GM21786 (cell line): ENCODE measurements at regions not wholly inside any gene's neighbourhood (a gene's known extent, or its start where the extent isn't known, plus 50 kb on each side); places are given as distances from the start of the nearest gene placed in this dataset.
"Not testable (repeated sequence)": the region's sequence is repeated elsewhere in the genome, so short reads cannot be mapped to it uniquely, and the experiment has no call there.

ENCODE experiments used
- ATAC-seq: cut with Tn5 transposase; IDR thresholded peaks from one replicate; pipeline ENCODE4 v1.9.1; 2021; ENCODE audit not compliant: unreplicated experiment

DNA sequence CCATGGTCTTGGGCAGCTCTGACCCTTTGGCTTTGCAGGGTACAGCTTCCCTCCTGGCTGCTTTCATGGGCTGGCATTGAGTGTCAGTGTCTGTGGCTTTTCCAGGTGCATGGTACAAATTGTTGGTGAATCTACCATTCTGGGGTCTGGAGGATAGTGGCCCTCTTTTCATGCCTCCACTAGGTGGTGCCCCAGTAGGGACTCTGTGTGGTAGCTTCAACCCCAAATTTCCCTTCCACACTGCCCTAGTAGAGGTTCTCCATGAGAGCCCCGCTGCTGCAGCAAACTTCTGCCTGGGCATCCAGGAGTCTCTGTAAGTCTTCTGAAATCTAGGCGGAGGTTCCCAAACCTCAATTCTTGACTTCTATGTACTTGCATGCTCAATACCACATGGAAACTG, 494.5 kb upstream of the LRRC7 start:
- no peak for ATAC-seq

DNA sequence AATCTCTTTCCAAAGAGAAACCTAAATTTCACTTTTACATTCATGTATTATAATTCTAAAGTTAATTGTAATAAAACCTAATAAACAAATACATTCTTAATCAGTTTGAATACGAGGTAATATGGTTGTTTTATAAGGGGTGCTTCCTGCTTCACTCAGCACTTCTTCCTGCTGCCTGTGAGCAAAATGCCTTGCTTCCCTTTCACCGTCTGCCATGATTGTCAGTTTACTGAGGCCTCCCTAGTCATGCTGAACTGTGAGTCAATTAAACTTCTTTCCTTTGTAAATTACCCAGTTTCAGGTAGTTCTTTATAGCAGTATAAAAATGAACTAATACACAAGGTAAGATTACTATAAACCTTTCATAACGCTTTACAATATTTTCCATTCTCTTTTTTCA, 491.1 kb upstream of the LRRC7 start:
- no peak for ATAC-seq

DNA sequence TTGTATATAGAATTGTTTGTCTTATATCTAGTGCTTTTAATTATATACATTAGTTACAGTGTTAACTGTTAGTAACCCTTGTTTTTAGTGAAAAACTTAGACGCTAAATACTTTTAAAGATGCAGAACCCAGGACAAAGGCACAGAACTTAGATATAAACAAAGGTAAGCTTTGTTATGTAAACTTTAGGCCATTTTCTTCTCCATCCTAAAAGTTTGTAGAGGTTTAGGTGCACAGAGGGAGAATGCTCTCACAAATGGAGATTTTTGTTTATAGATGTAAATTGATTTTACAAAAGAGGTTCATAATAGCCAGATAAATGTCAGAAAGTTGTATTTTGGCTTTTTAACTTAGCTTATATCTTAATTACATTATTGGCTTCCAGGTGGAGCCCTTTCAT, 490.5 kb upstream of the LRRC7 start:
- no peak for ATAC-seq

DNA sequence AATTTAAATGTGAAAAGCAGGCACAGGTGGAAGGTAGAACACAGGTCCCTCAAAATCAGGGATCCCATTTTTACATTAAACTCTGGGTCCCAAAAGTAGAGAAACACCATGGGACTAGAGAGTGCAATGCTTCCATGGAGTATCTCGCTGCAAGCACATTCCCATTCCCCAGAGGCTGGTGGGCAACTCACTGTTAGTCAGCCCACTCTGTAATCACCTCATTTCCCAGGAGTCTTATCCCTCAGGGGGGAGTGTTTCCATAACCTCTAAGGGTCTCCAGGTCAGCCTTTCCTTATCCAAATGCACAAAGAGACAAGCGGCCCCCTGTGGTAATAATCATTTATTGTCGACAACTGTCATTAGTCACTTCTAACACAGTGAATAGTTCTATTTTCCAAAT, 490.1 kb upstream of the LRRC7 start:
- ATAC-seq = no peak

DNA sequence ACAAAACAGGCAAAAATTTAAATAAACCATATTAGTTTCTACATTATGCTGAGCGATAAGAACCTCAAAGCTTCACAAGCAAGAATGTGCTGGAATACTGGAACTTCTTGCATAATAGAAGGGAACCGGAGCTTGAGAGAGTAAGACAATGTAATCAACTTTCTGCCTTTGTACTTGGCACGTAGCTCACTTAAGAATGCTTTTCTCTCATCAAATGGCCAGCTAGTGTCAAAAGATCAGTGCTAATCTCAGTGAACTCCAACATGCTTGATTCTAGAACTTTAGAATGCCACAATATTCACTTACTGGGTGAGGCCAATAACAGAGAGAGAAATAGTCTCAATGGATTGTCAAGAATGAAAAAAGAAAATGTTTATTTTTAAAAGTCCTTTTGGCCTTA, 486.1 kb upstream of the LRRC7 start:
- ATAC-seq = no peak

DNA sequence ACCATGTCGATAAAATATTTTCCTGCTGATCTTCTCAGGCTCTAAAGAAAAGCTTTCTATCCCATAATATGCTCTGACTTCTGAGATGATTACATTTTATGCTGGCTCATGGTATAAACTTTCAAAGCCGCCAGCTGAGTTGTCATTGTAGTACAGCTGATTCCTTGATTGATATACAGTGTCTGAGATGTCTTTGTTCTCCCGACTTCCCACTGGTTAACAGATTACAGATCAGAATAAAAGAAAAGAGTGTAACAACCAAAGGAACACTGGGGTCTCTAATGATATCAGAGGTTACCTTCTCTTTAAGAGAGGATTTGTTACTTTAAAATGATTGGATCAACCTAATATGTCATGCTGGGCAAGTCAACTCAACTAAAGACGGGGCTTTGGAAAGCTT, 485.4 kb upstream of the LRRC7 start:
- ATAC-seq = no peak

DNA sequence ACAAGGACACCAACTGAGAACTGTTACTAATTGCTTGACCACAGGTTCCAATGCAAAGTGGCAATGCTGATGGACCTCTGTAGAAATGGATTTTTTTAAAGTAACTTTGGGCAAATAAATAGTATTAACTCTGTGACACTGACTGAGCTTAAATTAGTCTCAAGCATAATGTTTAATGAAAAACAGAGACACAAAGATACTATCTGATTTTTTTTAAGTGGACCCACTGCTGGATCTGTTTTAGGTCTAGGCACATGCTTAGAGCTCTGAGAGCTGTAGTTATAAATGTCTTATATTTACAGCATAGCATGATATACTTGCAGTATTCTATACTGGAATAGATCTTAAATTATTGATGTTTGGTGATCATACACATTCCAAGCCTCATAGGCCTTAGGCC, 481.6 kb upstream of the LRRC7 start:
- ATAC-seq = no peak

DNA sequence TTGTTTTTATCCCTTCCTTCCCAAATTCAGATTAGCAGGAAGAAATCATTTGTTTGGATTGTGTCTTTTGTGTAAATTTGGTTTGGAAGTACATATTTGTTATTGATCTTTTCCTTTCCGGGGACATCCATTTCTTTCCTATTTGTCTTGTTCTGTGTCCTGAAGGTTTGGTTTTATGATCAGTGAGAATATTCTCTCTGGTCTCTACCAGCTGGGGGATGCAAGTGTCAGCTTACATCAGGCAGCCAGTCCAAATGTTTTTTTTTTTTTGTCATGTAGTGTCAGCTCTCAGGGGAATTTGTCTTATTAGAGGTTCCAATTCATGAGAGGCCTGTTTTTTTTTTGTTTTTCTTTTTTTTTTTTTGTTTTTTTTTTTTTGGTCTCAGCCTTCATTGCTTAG, 479.2 kb upstream of the LRRC7 start:
- ATAC-seq = no peak

DNA sequence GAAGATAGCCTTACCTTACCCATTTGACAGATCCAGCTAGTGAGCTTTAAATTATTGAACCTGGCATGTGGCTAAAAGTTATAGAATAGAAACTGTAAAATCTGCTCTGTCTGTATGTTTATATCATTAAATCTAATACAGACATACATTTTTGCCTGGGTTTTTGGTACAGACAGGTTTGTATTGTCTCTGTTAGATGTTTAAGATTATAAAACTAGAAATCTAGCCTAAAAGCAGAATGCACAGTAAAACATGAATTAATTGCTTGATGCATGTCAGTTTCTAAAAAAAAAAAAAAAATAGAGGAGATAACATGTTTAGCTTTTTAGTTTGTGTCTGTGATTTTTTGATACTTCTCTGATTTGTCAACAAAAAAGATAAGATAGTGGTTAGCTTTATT, 477.6 kb upstream of the LRRC7 start:
- ATAC-seq = no peak

DNA sequence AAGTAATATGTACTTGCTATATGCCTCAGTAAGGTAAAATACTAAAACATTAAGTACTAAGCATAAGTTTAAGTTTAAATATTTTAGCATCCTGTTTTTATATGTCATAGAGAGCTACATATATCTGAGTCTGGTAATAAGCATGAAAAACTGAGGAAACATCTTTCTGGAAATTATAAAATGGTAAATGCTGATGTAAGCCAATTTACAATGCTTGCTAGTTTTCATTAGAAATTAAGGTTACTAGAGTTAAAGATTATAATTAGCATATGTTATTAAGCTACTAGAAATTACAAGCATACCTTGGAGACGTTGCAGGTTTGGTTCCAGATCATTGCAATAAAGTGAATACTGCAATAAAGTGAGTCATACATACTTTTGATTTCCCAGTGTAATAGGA, 477.0 kb upstream of the LRRC7 start:
- ATAC-seq = no peak

DNA sequence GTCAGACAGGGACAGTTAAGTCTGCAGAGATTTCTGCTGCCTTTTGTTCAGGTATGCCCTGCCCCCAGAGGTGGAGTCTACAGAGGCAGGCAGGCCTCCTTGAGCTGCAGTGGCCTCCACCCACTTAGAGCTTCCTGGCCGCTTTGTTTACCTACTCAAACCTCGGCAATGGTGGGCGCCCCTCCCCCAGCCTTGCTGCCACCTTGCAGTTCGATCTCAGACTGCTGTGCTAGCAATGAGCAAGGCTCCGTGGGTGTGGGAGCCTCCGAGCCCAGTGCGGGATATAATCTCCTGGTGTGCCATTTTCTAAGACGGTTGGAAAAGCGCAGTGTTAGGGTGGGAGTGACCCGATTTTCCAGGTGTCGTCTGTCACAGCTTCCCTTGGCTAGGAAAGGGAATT, 465.7 kb upstream of the LRRC7 start:
- ATAC-seq = not testable (repeated sequence)

DNA sequence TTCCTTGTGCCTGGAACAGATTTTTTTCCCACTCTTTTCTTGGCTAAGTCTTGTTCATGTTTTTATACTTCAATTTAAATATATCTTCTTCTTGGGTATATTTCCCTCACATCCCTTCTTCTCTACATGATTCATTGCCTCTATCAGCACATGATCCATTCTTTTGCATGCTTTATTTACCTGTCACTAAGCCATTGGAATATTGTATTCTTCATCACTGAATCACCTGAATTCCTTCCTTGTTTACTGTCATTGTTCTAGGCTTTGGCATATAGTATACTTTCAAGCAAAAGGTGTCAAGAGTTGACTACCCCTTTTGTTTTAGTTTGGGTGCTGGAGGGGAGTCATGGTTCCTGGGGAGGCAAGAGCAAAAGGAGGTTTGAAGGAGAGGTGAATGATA, 464.5 kb upstream of the LRRC7 start:
- ATAC-seq = no peak

DNA sequence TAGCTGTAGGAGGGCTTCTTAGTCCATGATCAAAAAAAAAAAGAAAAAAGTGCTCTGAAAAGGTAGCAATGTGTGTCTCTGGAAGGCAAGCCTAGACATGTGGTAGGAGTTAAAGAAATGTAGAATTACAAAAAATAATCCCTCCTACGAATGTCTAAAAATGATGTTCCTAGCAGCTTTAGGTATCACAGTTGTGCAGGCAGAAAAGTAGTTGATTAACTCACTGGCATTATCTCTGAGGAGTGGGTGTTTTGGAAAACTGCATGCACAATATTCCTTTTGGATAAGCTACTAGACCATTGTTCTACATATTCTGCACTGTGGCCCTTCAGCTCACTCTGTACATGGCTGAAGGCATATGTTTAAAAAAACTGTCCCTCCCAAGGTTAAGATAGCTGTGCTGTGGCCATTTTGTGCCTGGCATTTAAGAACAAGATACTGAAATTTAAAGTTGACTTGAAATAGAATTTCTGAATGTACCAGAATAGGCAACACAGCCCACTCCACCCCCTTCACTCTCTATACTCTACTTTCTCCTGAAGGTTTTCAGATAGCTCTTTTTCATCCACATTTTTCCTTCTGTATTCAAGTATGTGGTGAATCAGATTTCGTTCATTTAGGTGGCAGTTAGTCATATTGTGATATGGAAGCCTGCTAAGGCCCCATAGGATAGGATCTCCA, 463.9 kb upstream of the LRRC7 start:
- no peak for ATAC-seq

DNA sequence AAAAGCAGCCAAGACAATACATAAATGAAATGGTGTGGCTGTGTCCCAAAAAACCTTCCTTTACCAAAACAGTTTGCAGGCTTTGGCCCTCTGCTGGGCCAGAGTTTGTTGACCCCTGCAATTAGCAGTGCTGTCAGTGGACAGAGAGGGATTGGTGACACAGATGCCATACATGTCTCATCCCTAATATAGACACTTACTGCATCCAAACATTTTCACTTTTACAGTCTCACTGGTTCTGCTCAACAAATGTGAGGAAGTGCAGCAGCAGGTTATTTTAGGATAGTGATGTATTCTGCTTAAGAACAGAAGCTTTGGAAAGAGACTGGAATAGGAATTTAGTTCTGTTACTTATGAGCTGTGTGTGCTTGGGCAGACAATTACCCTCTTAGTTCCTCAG, 462.8 kb upstream of the LRRC7 start:
- no peak for ATAC-seq

DNA sequence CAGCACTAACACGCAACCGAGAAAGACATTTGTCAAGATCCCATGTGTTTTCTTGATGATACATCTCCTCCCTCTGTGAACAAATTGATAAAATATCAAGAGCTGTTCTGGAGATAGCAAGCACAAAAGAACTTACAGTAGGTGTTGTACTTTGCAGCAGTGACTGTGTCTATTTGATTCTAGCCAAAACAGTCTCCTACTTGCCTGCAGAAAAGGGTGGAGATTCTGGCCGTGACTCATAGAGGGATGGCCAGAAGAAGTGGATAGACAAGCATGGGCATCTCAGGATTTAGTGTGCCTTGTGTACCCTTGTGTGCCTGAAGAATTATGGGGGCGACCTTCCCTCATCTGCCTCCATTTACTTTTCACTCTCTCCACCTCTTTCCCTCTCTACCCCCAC, 458.4 kb upstream of the LRRC7 start:
- ATAC-seq = no peak

DNA sequence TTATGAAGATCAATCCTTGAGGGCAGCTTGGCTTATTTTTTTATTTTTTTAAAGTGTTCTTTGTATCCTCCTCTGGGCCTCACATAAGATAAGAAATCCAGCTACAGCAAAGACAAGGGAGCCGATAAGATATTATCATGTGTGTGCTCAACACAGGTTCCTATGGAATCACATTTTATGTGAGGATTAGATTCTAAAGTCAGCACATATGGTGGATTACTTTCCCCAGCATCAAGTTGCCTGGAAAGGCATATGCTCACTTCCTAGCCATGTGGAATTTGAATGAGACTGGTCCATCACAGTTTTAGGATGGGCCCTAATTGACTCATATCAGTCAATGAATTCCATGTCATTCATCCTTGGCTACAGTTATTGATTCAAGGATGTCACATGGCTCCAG, 456.9 kb upstream of the LRRC7 start:
- ATAC-seq = no peak

DNA sequence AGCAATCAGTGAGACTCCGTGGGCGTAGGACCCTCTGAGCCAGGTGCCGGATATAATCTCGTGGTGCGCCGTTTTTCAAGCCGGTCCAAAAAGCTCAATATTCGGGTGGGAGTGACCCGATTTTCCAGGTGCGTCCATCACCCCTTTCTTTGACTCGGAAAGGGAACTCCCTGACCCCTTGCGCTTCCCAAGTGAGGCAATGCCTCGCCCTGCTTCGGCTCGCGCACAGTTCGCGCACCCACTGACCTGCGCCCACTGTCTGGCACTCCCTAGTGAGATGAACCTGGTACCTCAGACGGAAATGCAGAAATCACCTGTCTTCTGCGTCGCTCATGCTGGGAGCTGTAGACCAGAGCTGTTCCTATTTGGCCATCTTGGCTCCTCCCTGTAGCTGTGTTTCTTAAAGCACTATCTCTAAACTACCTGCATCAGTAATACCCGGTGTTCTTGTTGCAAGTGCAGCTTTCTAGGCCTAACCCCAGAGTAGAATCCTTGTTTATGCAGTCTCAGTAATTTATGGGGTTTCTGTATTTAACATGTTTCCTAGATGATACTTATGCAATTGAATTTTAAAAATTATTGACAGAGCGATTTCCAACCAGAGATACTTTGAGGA, 447.5 kb upstream of the LRRC7 start:
- not testable (repeated sequence) for ATAC-seq

DNA sequence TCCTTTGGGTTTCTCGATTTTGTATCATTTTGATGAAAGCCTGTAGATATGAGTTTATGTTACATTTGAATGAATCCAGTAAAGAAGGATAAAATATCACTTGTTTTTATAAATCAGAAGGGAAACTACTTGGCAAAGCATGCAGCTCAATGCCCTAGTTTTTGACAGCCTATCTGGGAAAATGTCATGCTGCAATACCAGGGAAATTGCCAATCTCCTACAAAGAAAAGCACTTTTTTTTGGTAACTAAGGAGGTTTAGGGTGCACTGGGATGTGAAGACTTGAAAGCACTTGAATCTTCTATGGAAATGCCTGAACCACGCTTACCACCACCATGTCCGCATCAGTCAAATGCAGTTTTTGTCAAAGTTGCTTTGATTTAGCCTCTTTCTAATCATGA, 446.9 kb upstream of the LRRC7 start:
- ATAC-seq = no peak

DNA sequence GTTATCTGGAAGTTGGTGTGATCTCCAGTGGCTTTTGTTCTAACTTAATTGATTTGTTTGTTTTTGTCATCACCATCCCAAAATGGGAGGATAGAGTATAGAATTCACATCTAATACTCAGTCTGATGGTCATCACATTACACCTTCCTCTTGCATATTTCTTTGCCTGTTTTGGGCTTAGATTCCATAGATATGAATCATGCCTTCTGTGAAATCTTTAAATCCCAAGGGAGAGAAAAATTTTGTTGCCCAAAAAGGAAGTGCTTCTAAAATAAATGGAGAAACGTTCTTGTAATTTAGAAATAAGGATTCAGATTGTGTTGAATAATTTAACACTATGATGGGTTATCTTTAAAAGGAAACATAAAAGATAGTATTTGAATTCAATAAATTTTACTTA, 446.0 kb upstream of the LRRC7 start:
- no peak for ATAC-seq

DNA sequence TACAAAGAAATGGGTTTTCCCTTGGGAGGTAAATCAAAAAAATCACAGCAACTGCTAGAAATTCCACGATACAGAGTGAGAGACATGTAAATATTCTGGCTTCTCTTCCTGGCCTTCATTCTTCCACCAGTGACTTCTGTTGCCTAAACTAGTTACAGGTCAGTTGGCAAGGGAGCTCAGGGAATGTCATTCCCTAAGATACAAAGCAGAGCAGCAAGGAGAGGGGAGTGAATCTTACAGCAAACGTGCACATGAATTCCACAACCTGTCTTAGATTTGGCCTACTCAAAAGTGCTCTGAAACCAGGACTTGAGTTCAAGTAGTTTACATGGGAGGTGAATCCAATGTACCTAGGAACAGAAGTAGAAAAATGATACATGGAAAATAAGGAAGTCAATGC, 445.3 kb upstream of the LRRC7 start:
- ATAC-seq = no peak

DNA sequence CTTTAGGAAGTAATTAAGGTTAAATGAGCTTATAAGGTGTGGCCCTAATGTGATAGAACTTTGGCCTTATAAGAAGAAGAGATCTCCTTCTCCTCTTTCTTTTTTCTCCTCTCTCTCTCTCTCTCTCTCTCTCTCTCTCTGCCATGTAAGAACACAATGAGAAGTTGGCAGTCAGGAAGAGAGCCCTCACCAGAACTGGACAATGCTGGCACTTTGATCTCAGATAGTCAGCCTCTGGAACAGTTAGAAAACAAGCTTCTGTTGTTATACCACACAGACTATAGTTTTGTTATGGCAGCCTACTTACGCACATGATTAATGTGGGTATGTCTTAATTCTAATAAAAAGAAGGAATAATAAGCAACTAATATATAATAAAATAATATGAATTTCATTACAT, 444.2 kb upstream of the LRRC7 start:
- no peak for ATAC-seq

DNA sequence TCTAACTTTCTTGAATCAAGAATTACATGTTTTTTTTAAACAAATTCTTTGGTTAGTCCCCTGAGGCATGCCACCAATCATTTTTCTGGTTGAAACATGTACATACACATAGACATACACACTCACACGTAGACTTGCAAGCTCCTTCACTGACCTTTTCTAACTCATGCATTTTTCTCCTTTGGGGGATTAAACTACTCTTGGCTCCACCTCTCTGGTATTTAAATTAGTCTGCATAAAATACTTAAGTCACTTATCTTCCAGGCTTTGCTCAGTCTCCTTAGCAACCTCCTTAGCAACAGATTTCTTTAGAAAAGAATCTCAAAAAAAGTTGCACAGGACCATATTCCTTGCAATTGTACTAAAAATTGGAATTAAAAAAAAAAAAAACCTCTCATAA, 440.9 kb upstream of the LRRC7 start:
- no peak for ATAC-seq

DNA sequence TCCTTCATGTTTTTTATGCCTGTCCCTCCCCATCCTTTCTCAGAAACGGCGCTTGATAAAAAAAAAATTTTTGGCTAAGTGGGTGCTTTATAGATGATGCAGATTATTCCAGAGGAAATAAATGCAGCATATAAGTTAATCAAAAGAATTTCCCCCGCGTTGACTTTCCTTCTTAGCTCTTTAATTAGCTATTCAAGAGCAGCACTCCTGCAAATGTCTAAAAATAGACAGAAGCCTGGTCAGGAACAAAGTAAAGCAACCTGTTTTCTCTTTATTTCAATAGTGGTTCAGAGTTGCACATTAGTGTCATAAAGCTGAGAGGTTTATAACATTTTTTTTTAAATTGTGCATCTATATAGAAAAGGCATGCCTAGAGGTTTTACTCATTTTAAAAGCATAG, 439.5 kb upstream of the LRRC7 start:
- no peak for ATAC-seq
